Left ventricle myocardium inferior (tissue), 1 donor: ENCODE measurements at regions not wholly inside any gene's neighbourhood (a gene's known extent, or its start where the extent isn't known, plus 50 kb on each side); places are given as distances from the start of the nearest gene placed in this dataset.

Experiments used
- DNase-seq: peaks from one replicate; pipeline ENCODE4 v3.0.0-alpha.2; 2020
- H3K27ac ChIP-seq: fragments of 200-600 bp; replicated peaks from 2 replicates; pipeline ENCODE4 v1.8.0; 2021
- H3K27me3 ChIP-seq: fragments of 200-600 bp; 2 replicates; pipeline ENCODE4 v1.8.0; 2021; ENCODE audit warnings: low read depth
- H3K36me3 ChIP-seq: fragments of 200-600 bp; 2 replicates; pipeline ENCODE4 v1.8.0; 2021
- H3K4me1 ChIP-seq: fragments of 200-600 bp; 2 replicates; pipeline ENCODE4 v1.8.0; 2021
- H3K4me3 ChIP-seq: fragments of 200-600 bp; 2 replicates; pipeline ENCODE4 v1.8.0; 2021; ENCODE audit warnings: mild to moderate bottlenecking, moderate library complexity
- H3K9me3 ChIP-seq: fragments of 200-600 bp; replicated peaks from 2 replicates; pipeline ENCODE4 v1.8.0; 2021
- CTCF ChIP-seq: fragments of 200-600 bp; IDR thresholded peaks from 2 replicates; pipeline ENCODE4 v1.8.0; 2021; ENCODE audit warnings: antibody characterized with exemption, mild to moderate bottlenecking, borderline replicate concordance
- intact Hi-C: fragments of 100-400 bp; cut with micrococcal nuclease; formaldehyde crosslinking; loops from one replicate; pipeline ENCODE4 v1.11.0; 2022
- donor health status: DM: no; HTN: yes; CAD: no; lungs with severe emphysema.

- H3K36me3 ChIP-seq: peaks cover 6% of the 10 kb centered on the region
These were observed 366.4 kb downstream of the KLF12 start for GRCh38 chr13:73767747-73768315.

GRCh38 chr13:73767191-73767741, 366.9 kb downstream of the KLF12 start:
- peaks cover 6% of the 10 kb centered on the region for H3K36me3 ChIP-seq
- no peak for TF ChIP-seq CTCF
- H3K27me3 ChIP-seq: no peaks in the 10 kb centered on the region

More at GRCh38 chr13:73767747-73768315, 366.4 kb downstream of the KLF12 start:
- Histone ChIP-seq H3K27ac (peak overlapping the region; percentile 79), H3K4me1 (peaks cover 32% of the 10 kb centered on the region), H3K4me3 (no peak overlapping the region), H3K9me3 (no peaks in the 10 kb centered on the region), H3K27me3 (no peaks in the 10 kb centered on the region)
- intact Hi-C loops: no loop called here
- DNase-seq: no peak
- TF ChIP-seq CTCF: peak; percentile 41

GRCh38 chr13:73765651-73766384, 368.4 kb downstream of the KLF12 start:
- DNase-seq: peak; percentile 84
- H3K36me3 ChIP-seq: peaks cover 6% of the 10 kb centered on the region
- peak overlapping the region; percentile 79 for H3K27ac ChIP-seq
- H3K4me3 ChIP-seq: peak overlapping the region; percentile 47
- peaks cover 32% of the 10 kb centered on the region for H3K4me1 ChIP-seq
- no peaks in the 10 kb centered on the region for H3K9me3 ChIP-seq
- no peaks in the 10 kb centered on the region for H3K27me3 ChIP-seq
- intact Hi-C loops: no loop called here
- no peak for TF ChIP-seq CTCF

More at GRCh38 chr13:73767191-73767741, 366.9 kb downstream of the KLF12 start:
- Histone ChIP-seq H3K27ac (peak overlapping the region; percentile 79), H3K4me1 (peaks cover 32% of the 10 kb centered on the region), H3K4me3 (no peak overlapping the region), H3K9me3 (no peaks in the 10 kb centered on the region)
- intact Hi-C loops: no loop called here
- no peak for DNase-seq

- intact Hi-C loops: no loop called here
- Histone ChIP-seq H3K36me3 (peaks cover 6% of the 10 kb centered on the region), H3K4me3 (no peak overlapping the region), H3K27ac (no peak overlapping the region), H3K27me3 (no peaks in the 10 kb centered on the region), H3K4me1 (peaks cover 7% of the 10 kb centered on the region), H3K9me3 (no peaks in the 10 kb centered on the region)
- no peak for TF ChIP-seq CTCF
- no peak for DNase-seq
These were observed 374.8 kb downstream of the KLF12 start for GRCh38 chr13:73759434-73759833.

- Histone ChIP-seq H3K36me3 (no peaks in the 10 kb centered on the region), H3K27me3 (no peaks in the 10 kb centered on the region), H3K4me3 (no peak overlapping the region), H3K4me1 (peaks cover 7% of the 10 kb centered on the region), H3K27ac (no peak overlapping the region), H3K9me3 (no peaks in the 10 kb centered on the region)
- DNase-seq: no peak
- TF ChIP-seq CTCF: no peak
- intact Hi-C loops: no loop called here
These were observed 376.5 kb downstream of the KLF12 start for GRCh38 chr13:73757481-73758233.
